Stimulated activated CD8-positive, alpha-beta memory T cell treated with anti-CD3 and anti-CD28 coated beads, Interleukin-4, amount 100 ng/mL, for 24 hours (primary cell): ENCODE measurements at regions not wholly inside any gene's neighbourhood (a gene's known extent, or its start where the extent isn't known, plus 50 kb on each side); places are given as distances from the start of the nearest gene placed in this dataset.

Experiments
- DNase-seq: peaks from one replicate; pipeline ENCODE4 v3.0.0-alpha.2; 2020; ENCODE audit warnings: low read depth

DNA sequence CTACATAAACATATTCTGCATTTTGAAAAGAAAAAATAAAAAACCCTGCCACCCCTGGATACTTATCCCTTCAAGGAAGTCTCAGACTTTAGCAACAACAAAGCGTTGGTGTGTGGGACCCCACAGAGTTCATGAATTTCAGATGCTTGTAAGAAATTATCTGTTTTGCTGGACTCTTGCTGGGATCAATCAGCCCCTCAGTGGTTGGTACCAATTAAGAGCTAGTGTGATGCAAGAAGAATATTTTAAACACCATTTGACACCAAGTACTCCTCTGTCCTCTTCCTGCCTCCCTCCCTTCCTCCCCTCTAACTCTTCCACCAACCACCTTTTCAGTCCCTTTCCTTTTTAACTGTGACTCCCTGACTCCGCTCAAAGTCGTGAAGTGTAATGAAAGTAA is 51.5 kb downstream of the SST start:
- no peak for DNase-seq

DNA sequence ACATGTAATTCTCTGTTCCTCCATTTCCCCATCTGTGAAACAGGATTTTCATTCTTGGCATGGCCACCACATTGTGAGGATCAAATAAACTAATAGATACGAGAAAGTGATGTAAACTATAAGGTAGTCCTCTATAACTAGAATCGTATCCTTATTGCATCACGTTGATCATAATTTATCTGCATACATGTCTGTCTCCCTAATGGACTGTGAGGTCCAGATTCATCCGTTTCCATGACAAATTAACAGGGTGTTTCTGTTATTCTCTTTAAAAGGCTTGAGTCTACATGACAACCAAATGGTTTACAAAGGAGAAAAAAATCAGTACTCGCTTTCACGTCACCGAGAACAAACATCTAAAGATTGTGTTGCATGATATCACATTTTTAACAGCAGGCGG is 53.0 kb downstream of the SST start:
- DNase-seq: no peak

DNA sequence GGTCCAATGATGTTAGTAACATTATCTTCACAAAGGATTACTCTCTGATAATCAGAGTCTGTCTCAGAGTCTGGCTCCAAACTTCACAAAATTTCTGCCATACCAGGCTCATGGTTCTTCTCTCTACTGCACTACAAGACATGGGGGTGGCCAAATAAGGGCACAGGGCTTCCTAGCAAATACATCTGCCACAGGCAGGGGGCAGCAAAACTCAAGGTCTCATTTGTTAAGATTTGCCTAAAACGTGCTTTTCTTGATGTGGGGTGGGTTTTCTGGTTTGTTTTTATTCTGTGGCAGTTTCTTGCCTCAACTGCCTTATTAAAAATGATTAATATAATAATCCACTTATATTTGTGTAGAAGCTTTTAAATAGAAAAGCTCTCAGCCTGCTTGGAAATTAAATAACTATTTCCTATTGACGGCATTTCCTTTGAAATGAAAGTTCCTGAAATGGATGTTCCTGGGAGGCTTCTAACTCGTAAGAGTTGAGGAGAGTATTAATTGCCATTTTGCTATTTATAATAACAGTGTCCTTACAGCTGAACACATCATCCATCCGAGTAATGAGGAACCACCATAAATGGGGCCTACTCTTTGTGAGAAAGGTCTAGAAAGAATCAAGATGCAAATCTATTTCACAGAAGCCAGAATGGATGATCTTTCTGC is 53.8 kb downstream of the SST start:
- DNase-seq: peak; percentile 26

DNA sequence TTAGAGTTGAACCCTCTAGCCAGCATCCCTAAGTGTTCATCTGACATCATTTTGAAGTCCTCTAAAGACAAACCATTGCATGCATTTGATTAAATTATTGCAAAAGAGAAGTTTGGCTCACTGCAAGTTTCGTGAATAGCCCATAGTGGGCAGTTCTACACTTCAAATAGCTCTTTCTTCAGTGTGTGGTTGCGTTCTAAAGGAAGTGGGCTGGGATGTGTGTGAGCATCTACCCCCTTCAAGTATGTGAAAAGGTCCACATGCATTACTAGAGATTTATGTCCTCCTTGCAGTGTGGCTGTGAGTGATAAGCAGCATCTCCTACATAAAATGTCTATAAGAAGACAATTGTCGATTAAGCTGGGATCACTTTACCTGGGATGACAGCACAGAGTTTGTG is 54.6 kb downstream of the SST start:
- no peak for DNase-seq

DNA sequence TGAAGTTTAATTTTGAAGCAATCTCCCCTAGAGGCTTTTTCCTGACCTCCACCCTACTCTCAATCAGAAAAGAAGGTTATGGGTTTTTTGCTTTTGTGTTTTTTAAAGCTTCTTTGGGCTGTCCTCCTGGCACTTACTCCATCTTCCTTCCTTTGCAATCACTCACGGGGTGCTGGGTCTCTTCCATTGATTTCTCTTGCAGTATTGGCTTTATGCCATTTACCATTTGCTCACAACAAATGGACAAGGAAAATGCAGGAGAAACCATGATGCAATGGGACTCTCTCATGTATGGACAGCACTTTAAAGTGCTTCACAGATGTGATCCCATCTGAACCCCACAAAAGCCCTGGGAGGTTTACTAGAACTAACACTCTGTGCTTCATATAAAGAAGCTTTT is 57.5 kb downstream of the SST start:
- no peak for DNase-seq

DNA sequence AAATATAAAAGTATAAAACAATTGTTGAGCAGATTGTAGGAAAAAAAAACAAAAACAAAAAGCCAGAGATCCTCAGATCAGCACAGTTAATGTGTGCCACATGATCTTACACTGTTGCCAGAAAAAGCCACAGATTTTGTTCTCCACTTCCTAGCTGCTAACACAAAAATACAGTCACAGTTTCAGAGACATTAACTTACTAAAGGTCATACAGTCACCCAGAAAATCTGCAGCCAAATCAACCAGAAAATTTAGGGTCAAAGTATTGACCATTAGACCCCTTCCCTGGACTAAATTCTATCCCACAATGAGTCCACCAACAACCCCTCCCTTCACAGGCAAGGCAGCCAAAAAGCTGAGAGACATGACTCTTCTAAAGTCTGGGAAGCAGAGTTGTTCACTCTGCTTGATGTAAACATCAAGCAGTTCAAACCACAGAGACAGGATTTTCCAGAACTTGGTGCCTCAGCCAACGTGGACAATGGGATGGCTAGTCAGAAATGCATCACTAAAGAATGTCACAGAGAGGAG is 59.1 kb downstream of the SST start:
- DNase-seq: no peak

DNA sequence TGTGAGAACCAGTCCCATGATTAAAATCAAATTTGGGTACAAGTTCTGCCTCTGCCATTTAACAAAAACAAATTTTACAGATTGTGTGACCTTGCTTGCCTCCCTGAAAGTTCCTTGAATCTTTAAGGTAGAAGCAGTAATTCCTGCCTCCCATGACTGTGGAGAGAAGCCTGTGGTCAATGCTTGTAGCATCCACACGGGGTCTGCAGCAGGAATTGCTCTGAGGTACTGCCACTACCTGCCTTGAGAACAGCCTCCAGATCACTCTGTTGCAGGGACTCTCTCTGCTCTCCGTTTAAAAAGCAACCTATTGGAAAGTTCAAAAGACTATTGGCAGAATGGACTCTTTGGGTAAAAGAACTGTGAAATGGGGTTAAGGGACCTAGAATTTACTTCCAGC is 75.9 kb downstream of the SST start:
- no peak for DNase-seq

DNA sequence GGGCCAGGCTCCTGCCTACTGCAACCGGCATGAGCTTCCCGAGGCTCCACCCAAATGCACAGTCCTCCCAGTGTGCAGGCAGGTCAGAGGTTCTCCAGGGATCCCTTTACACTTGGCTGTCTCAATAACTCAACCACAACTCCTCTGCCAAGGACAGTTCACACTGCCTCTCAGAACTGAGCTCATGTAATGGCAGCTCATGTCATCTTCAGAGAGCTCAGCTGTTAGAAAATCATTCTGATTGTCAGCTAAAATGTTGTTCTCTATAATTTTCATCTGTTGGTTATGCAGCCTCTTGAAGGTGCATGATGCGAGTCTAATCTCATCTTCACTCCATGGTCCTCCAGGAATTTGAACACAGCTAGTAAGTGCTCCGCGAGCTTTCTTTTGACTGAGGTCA is 76.7 kb downstream of the SST start:
- no peak for DNase-seq

DNA sequence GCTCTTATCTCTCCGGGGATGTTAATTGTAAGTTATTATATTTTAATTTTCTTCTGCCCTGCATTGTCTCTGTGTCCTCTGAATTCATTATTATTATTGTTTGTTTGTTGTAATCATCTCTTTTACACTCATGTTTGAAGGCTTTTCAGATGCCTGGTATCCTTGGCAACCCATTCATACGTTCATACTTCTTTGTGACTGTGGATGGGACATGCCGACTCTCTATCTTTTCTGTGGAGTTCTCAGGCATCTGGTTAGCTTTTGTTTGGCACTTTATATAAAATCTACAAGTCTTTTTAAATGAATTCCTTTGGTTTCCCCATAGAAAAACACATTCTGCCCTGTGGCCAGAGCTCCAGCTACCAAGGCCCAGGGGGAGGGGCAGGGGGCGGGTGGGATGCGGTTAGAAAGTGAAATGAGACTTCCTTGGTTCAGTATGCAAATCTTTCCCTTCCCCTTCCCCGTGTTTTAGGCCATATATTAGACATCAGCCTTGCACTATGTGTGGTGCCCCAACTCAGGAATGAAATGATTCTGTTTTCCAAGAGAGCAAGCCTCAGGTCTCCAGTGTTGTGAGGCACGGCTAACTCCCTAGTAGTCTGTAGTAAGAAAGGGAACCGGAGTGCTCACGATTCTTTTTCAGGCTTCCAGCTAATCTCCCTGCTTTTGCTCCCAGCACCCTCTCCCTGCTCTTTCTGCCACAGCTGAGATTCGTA is 79.2 kb downstream of the SST start:
- no peak for DNase-seq

DNA sequence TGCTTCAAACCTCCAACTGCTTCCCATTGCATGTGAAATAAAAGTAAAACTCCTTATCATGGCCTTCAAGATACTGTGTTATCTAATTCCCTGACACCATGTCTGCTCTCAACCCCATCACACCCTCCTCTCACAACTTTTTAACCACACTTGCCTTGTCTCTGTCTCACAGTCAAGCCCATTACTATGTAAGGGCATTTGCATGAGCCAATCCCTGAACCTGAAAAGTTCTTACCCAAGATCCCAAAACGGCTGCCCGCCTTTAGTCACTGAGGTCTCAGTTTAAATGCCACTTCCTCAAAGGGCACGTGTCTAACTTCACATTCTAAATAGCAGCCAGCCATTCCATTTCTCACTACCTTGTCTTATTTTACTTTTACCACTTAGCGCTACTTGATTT is 83.1 kb downstream of the SST start:
- no peak for DNase-seq

DNA sequence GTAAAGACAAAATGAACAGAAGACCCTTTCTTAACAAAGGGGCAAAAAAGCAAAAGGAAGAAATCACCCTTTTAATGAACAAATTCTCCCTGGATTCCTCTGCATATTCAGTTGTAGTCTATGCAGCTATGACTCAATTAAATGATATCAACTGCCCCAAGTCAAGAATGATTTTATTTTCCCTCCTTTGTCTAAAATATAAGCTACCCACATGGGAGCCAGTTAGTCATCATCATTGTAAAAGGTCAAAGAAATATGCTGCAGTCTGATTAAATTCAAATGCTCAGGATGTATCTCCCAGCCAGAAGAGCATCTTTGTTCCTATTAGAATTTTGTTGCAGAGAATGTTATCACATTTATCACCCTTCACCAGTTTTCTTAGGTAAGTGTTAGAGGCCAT is 84.0 kb downstream of the SST start:
- DNase-seq: no peak

DNA sequence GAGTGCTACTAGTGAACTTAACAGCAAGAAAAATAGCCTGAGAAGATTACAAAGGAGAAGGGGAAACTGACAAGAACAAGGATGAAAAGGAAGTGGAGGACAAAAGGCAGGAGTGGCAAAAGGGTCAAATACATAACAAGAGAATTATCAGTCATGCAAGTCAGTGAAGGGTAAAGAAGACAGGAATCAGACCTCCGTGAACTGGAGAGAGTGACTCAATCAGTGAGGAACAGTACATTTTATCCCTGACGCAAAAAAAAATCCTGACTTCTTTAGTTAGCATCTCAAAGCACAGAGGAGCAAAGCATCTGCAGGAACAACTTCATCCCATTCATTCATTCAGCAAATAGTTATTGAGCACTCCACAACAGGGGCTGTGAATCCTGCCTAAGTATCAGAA is 97.8 kb downstream of the SST start:
- no peak for DNase-seq

DNA sequence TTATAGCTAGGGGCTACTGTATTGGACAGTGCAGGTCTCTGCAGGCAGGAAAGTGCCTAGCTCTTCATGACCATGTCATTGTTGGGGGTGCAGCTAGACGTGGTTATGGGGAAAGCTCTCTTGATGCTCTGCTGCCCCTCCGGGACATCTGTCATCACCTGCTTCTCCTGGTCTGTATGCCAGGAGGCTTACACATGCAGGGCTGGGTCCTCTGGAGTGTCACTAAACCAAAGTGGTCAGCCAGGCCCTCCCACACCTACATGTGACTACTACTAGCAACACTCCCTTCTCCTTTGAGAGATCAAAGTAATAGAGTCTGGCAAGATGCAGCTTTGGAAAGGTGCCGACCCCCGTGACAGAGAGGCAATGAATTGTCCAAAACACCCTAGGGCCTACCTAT is 98.5 kb downstream of the SST start:
- DNase-seq: no peak

DNA sequence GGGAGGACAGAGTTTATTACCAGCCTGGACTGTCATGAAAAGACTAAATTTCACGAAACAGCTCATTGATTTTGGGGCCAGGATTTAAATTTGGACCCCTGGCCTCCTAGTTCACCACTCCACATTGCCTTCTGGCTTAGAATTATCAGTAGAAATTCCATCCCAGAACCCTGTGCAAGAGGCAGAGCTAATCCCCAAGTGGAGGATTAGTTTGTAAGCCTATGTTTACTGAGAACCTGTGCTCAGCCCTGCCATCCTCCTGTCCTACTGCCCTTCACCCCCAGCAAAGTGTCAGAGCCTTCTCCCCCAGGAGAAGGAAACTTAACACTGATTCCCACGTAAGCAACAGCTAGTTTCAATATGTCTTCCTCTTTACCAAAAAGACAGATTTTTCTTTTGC is 99.4 kb downstream of the SST start:
- DNase-seq: no peak

DNA sequence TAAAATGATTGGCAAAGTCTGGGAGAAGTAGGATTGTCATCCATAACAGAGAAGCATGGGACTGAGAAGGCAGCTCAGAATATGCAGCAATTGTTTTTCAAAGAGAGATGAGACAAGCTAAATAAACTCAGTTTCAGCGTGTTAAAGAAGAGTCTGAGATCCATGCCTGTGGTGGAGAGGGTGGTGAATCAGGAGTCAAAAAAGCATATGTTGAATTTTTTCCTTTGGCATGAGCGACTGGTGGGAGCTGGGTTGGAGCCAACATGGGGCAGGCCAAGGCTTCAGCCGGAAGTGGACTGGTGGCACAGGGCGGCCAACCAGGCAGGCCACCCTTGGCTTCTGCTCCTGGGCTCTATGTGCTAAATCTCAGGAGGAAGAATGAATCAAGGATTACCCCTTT is 102.0 kb downstream of the SST start:
- no peak for DNase-seq

DNA sequence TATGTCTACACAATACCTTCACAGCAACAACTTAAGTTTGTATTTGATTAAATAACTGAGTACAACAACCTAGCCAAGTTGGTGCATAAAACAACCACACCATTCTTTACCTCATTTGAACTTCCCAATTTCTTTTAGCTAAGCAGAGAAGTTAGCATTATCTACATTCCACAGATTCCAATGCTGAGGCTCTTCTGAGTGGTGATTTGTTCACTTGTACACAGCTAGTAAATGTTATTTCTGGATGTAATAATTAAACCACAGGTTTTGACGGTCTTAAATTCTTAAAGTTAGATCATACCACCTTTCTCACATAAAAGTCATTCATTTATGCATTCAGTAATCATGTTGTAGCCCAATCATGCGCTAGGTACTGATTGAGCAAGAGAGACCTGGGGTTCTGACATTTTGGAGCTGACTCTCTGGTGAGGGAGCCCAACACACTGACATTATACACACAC is 102.5 kb downstream of the SST start:
- no peak for DNase-seq

DNA sequence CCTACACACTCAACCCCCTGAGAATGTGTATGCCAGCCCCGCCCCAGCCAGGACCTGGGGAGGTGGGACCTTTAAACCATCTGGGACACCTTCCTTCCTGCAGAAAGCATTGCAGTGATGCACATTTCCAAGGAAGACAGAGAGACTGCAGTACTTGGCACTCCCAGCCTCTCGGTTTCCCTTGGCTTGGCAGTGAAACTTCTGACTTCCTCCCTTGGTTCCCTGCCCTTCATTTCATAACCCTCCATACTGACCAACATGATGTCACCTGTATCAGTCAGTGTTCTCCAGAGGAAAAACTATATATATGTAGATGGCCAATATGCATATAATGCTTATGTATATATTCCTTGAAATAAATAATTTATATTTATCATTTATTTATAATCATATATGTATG is 103.2 kb downstream of the SST start:
- DNase-seq: no peak

DNA sequence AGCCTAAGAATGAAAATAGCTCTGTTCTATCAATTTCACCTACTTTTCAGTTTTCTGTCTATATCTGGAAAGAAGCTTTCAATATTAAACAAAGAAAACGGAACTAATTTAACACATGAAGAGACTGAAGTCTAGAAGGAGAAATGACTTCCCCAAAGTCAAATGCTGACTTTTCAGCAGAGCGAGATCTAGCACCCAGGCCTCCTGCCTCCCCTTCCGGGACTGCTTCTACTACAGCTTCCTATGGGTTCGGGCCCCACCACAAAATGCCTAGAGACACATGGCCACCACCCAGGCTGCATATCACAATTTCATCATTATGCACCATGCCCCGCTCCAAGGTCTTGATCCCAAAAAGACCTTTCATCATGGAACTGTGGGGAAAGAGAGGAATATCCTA is 104.5 kb downstream of the SST start:
- no peak for DNase-seq

DNA sequence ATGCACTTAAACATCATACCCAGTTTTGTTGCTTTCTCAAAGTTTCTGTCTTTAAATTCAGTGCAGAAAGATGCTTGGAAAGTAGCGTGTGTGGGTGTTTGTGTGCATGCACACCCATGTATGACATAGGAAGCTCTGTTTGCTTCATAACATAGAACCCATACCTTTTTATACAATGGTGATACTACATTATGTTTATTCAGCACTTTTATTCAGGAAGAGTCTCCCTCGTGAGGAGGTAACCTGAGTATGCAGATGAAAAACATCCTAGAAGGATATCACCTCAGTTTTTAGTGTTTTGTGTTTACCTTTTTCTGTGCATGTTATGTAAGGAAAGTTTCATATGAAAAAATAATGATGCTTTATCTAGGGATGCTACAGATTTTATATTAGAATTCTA is 111.2 kb downstream of the SST start:
- no peak for DNase-seq

DNA sequence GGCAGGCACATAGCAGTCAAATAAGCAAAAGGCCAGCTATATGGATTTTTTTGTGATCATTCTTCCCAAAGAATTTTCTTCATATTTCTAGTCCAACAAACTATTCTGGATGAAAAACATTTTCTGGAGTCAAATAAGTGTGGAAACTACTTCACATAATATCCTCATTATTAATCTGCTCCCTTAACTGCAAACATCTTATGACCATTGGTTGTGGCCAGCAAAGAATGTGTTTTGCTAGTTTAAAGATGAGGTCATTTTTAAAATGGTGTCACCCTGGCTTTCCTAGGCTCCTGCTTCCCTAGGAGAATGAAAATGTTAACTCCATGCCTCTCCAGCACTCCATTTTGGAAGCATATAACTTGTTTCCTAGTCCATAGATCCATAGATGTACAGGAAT is 118.8 kb downstream of the SST start:
- no peak for DNase-seq

DNA sequence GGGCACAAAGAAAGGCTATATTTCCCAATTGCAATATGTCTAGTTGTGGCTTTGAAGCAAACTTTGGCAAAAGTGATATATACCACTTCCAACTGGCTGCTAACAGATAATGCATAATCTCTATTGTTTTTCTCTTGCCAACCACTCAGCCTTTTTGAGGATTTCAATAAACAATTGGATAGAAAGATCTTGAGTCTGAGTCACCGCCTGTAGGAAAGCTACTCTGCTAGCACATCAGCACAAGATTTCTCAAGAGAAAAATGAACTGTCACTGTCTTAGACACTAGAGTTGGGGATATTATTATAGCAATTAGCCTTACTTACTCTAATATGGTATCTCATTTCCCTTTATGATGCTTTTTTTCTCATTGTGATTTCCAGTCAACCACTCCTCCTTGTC is 119.7 kb downstream of the SST start:
- no peak for DNase-seq

DNA sequence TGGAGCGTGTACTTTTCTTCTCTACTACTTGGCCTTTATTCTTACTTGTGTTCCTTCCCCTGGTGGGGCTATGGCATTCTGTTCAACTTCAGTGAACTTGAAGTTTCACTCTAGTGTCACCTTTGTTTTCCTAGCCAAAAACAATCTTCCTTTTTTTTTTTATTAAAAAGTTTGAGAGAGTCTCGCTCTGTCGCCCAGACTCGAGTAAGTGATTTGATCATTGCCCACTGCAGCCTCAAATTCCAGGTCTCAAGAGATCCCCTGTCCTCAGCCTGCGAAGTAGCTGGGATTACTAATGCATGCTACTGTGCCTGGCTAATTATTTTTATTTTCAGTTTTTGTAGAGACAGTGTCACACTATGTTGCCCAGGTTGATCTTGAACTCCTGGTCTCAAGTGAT is 124.8 kb downstream of the SST start:
- no peak for DNase-seq

DNA sequence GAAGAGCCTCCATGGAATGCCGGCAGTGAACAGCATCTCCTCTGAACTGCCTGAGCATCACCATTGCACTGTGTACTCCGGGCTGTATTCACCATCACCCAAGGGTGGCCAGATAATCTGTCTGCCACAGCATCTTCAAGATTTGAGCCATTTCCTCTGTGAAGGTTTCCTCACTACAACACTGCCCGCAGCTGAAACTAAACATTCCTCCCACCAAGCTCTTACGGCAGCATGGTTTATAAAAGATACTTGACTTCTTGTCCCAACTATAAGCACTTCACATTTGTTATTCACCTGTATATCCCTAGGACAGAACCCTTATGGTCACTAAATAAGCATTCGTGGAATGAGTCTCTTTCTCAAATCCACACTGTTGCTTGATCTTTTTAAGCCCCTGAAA is 125.9 kb downstream of the SST start:
- DNase-seq: no peak

DNA sequence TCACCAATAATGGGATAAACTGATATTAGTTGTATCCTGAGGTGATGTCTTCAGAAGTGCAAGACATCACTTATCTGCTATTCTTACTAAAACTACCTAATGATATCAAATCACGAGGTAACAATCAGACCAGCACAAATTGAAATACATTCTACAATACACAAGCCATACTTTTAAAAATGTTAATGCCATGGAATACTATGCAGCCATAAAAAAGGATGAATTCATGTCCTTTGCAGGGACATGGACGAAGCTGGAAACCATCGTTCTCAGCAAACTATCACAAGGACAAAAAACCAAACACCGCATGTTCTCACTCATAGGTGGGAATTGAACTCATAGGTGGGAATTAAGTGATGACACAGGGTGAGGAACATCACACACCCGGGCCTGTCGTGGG is 129.3 kb downstream of the SST start:
- no peak for DNase-seq
